ENCODE measurements at regions not wholly inside any gene's neighbourhood (a gene's known extent, or its start where the extent isn't known, plus 50 kb on each side); places are given as distances from the start of the nearest gene placed in this dataset.

DNA sequence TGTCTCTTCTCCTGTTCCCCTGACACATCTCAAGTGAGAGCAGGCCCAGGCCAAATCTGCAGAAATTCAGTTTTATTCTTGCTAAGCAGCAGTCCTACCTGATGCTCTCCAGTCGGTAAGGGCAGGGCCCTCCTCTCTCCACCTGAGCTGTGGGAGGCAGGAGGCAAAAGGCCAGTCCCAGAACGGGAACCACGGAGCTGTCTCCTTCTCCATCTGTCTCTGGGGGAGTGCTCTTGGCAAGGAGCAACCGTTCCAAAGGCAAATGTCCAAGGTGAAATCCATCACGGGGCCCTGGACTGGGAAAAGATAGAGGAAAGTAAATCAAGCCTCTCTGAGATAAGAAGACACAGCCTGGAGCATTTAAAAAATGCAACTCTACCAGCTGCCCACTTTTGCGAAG lies 65.2 kb upstream of the CDON start:
- DNase-seq, result no peak

DNA sequence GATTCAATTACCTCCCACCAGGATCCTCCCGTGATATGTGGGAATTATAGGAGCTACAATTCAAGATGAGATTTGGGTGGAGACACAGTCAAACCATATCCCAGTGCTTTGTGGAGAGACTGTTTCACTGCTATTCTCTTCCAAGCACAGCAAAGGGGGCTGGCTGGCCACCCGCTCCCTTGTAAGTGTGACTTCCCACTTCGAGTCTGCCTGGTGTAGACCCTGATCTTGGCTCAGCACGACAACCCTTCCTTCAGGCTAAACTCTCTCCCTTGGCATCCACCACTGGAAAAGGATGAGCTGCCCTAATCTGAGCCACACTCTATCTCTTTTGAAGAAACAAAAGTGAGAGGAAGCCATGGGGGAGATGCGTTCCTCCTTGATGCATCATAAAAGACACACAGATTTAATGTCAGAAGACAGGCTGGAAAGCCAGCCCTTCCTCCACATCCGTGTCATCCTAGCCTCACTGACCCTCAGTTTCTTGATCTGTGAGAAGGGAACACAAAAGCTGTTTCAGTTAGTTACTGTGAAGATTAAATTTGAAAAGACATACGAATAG lies 64.7 kb upstream of the CDON start:
- DNase-seq, result no peak

DNA sequence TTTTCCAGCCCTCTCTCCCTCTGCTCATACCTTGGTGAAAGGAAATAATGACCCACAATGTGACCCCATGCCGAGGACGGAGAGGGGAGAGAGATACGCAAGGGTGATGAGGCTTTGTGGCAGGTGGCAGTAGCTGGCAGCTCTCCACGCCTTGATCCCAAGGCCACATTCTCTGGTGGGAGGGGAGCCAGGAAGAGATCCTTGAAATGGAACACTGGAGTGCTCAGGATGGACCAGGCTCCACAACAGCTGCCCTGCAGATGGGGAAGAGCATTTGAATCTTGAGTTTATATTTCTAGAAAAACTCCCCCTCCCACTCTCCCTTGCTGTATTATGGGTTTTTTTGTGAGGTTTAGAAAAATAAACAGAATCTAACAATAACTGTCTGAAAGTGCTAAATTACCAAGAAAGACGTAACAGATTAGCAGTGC lies 61.6 kb upstream of the CDON start:
- DNase-seq, result no peak

DNA sequence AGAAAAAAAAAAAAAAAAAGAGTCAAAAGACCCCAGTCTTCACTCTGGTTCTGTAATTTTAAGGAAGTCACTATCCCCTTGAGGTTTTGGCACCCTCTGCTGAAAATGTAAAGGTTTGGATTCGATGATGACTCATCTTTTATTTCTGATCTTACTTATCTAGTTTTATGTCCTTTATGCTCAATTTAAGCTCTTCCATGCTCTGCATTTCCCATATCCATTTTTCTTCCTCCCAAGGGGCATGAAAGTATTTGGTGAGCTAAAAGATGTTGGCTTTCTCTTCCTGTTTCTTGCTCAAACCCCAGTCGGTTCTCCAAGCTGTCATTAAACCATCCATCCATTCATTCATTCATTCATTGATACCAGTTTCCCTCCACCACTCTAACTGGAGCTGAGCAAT lies 61.0 kb upstream of the CDON start:
- no peak for DNase-seq

DNA sequence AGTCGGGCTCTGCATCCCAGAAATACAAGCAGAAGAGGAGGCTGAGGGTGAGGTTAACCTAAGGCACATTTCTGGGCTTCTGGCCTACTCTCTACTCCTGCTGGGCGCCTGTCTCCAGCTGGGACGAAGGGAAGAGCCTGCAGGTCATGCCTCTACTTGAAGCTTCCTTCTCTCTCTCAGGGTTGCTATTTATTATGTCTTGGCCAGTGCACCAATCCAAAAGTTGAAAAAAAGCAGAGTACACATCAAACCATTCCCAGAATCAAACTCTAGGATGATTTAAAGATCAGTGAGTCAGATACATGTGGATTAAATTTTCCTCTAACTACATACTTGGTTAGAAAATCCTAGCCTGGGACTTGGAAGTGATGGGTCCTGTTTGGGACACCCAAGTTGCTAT lies 60.2 kb upstream of the CDON start:
- DNase-seq, result no peak

DNA sequence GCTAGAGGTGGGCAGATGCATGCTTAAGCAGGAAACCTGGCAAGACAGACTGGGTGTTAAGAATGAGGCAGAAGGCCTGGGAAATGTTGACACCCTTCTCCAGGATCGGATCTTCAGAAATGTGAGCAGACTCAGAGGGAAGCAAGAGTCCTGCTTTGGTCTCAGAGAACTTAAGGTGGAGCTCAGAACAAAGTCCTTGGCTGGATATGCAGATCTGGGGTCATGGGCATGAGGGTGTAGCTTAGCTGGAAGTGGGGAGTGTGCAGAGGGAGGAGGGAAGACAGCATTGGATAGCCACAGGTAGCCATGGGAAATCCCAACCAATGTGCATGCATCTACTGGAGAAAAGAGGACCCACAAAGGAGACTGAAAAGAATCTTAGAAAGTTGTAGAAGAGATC lies 58.6 kb upstream of the CDON start:
- DNase-seq, result no peak

DNA sequence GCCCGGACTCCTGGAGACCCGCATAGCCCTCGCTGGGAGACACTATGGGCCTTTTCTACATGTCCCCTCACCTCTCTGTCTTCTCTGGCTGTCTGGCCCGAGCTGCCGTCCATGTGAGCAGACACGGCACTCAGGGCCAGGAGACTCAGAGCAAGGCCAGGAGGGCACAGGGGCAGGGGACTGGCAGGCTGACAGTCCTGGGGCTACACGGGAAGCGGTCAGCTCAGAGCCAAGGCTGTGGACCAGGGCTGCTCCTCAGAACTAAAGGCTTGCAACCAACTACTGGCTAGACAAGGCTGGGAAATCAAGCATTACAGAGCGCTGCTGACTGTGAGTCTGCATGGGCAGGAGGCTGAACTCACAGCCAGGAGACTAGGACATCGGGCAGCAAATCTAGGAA lies 56.1 kb upstream of the CDON start:
- DNase-seq, result no peak

DNA sequence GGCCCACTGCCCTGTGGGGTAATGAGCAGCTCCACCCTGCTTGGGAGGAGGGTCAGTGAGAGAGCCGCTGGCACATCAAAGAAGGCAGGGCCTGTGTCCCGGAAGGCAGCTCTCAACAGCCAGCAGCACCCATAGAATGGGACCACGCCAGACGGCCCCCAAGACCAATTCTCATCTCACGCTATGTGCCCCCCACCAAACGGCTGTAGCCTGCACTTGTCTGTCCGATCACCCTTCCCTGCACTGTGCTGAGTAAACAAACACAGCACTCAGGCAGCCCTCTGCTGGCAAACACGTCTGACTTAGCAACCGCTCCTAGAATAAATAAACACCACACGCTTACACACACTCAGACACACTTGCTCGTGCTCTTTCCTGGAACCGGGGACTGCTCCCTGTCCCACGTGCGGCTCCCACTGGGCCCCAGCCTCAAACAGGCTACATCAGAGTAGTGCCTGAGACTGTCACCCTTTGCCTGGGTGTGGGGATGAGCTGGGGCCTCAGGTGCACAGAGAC lies 53.2 kb upstream of the CDON start:
- no peak for DNase-seq

DNA sequence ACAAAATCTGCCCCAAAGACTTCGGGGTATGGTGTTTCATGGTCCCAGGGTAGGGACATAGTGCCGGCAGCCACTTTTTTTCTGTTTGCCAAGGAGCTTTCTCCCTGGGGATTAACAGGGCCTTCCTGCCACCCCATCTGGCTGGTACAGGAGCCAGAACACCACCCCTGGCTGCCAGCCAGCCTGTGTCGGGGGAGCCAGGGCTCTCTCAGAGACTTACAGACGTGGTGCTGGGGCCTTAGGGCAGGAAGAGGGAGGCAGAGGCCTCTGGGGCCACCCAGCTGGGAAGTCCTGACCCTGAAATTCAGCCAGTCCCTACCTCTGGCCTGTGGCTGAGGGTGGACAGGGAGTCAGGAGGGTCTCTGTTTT lies 52.4 kb upstream of the CDON start:
- no peak for DNase-seq

DNA sequence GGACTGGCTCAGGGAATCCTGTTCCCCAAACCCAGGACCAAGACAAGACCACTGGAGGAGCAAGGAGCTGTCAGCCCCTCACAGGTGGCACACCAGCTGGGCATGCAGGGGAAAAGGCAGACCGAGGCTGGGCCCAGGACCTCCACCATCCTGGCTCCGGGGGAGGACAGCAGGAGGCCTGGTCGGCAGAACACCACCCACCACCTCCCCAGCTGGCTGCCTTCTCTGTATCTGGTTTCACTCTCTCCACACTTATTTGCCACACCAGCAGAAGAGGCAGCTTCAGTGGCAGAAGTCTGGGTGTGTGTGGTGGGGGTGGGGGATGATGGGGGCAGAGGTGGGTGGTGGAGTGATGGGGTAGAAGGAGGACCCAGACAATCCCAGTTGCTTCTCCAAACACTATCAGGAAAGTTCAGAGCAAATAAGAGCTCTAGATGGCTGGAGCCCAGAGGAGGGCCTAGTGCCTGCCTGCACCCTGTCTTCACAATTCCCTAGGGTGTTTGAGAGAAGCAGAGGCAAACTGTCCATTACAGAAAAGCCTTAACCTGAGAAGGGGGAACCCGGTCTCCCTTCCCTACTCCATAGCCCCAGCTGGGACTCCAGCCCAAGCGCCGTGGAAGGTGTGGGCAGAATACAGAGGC lies 51.9 kb upstream of the CDON start:
- DNase-seq, result no peak

DNA sequence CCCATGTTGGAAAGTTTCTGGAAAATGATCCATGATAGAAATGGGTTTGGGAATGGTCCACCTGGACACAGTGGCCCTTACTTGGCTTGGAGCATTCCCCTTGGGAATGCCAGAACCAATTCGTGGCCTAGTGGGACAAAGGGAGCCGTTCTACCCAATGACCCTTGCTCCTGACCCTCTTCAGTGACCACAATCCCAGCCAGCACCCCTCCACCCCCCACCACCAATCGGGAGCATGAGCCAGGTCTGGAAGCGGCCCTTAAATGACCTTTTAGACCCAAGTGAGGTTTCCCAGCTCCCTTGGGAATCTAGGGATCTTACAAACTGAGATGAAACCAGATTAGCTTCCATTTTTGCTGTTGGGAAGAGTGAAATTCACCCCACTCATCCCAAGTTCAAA lies 51.3 kb upstream of the CDON start:
- DNase-seq, result no peak

DNA sequence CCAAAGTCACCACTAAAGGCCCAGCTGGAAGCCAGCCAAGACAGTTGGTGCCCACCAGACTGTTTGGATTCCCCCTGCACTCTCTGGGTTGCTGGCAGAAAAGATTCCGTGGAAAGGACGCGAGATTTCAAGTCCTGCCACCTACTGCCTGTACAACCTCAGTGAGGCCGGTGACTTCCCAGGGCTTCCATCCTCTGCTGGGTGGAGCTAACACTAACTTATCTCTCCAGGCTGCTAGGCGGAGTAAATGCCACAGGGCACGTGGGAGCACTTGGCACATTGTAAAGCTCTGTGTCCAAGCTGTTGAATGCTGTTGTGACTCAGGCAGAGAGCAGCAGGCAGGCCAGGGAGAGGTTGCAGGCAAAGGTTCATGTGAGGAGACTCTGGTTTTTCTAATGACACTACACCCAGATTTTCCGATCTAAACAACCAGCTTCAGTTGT lies 50.9 kb upstream of the CDON start:
- no peak for DNase-seq

DNA sequence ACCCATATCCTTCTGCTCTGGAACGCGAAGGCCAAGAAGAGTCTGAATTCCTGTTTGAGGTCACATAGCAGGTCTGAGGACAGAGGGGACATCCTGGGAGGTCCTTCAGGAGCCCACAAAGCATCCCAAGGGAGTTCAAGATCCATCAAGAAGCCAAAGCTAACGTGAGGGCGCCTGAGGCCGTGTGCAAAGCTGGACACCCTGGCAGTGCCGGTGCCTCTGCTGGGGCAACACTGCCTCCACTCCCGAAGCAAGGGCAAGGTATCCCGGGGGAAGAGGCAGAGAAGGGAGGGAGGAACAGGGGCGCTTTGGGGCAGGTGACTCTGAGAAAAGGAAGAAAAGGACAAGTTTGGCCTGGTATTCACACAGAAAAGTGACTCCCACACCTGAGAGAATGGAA lies 50.3 kb upstream of the CDON start:
- no peak for DNase-seq

DNA sequence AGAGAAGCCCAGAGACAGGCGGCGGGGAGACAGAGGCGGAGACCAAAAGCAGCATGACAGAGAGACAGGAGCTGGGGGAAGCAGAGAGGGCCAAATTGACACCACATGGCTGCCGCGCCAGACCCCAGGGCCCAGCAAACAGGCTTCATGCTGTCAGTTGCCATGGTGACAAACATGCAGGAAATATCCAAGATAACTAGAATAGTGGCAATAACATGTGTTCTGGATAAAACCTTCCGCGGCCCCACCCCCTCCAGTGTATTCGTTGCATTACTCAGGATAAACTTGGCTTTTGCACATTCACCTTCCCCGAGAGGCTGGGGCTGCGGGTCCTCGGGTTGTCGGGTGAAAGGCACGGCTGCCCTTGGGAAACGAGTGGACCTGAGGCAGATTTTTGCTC lies 49.9 kb upstream of the CDON start:
- DNase-seq, result no peak
